Esophagus muscularis mucosa (tissue), 4 donors: ENCODE measurements at regions not wholly inside any gene's neighbourhood (a gene's known extent, or its start where the extent isn't known, plus 50 kb on each side); places are given as distances from the start of the nearest gene placed in this dataset.
"Not testable (repeated sequence)": the region's sequence is repeated elsewhere in the genome, so short reads cannot be mapped to it uniquely, and the experiment has no call there.

Source experiments
- DNase-seq: peaks from one replicate; pipeline ENCODE4 v3.0.0-alpha.2; 2017; ENCODE audit errors: extremely low spot score
- H3K27ac ChIP-seq, 4 donors: fragments of 200-600 bp; sonication (generic); replicated peaks in 1 of 4; 1 replicate in 3 of 4; 2 replicates in 1 of 4; pipeline ENCODE4 v1.5.1; 2016 to 2019; ENCODE audit warnings: mild to moderate bottlenecking in 1 of 4
- H3K27me3 ChIP-seq, 4 donors: fragments of 200-600 bp; sonication (generic); one replicate each; pipeline versions ENCODE4 v1.5.1 to v1.6.0; 2016 to 2019
- H3K36me3 ChIP-seq, 4 donors: fragments of 200-600 bp; sonication (generic); one replicate each; pipeline ENCODE4 v1.5.1; 2016 to 2019
- H3K4me1 ChIP-seq, 4 donors: fragments of 200-600 bp; sonication (generic); one replicate each; pipeline ENCODE4 v1.5.1; 2016 to 2019
- H3K4me3 ChIP-seq, 4 donors: fragments of 200-600 bp; sonication (generic); 1 replicate in 2 of 4; 2 replicates in 2 of 4; pipeline ENCODE4 v1.5.1; 2016 to 2019; ENCODE audit warnings: mild to moderate bottlenecking in 4 of 4, moderate library complexity in 1 of 4
- H3K9me3 ChIP-seq, 4 donors: fragments of 200-600 bp; sonication (generic); 1 replicate in 3 of 4; 2 replicates in 1 of 4; pipeline ENCODE4 v1.5.1; 2016 to 2019
- EP300 ChIP-seq: sonication (generic); formaldehyde crosslinking; IDR thresholded peaks from one replicate; pipeline ENCODE4 v1.6.1; 2017; ENCODE audit warnings: antibody characterized with exemption
- POLR2A ChIP-seq: fragments of 450-650 bp; IDR thresholded peaks from one replicate; pipeline ENCODE4 v1.6.1; 2017; ENCODE audit warnings: antibody characterized with exemption, moderate library complexity, mild to moderate bottlenecking, low read depth
- POLR2AphosphoS5 ChIP-seq, 2 donors: sonication (generic); formaldehyde crosslinking; IDR thresholded peaks; one replicate each; pipeline ENCODE4 v1.6.1; 2017; ENCODE audit warnings: antibody characterized with exemption in 2 of 2
- WGBS: methylation state at CpG from one replicate; pipeline ENCODE4 v1.1.5; 2018; 5-methylcytosine and 5-hydroxymethylcytosine counted together
- intact Hi-C: fragments of 100-400 bp; cut with DNase I; formaldehyde crosslinking; loops from one replicate; pipeline ENCODE4 v1.15.1; 2023
- TF ChIP-seq, protein P1 (sequence below), 3 experiments: fragments of 200-600 bp in 2 of 3; fragments of 450-650 bp in 1 of 3; sonication (generic) in 2 of 3; IDR thresholded peaks; one replicate each; pipeline ENCODE4 v1.5.1; 2017 to 2019; ENCODE audit warnings: antibody characterized with exemption in 3 of 3, mild to moderate bottlenecking in 2 of 3, moderate library complexity in 1 of 3

DNA sequence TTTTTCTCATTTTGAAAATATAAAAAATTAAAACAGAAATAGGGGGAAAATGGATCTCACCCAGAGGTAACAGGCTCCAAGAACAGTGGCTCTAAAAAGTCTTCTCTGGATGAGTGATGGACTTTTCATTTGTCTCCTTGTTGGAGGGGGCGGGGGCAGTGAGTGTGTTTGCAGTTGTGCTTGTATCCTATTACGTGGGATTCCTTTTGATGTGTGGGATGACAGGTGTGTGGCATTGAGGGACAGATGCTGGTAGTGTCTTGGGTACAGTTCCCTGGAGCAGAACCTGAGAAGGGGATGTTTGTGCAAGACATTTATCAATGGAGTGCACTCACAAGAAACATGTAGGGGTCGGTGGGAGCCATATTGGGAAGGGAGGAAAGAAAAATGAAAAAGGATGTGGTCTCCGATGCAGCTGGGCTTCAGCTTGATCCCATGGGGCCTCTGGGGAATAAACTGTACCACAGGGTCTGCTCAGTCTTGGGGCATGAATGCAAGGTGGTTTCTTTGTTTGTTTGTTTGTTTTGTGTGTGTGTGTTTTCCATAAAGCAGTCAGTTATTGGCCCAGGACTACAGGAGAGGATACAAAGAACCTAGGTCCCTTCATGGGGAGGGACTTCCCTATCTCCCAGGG, 120.0 kb upstream of the SLC35G4 start:
- 85% methylated on average over 4 of the region's 4 CpGs for WGBS
- H3K9me3 ChIP-seq = no peaks in the 10 kb centered on the region
- intact Hi-C loops = no loop called here
- H3K4me1 ChIP-seq = no peaks in the 10 kb centered on the region
- TF ChIP-seq, protein P1, sequence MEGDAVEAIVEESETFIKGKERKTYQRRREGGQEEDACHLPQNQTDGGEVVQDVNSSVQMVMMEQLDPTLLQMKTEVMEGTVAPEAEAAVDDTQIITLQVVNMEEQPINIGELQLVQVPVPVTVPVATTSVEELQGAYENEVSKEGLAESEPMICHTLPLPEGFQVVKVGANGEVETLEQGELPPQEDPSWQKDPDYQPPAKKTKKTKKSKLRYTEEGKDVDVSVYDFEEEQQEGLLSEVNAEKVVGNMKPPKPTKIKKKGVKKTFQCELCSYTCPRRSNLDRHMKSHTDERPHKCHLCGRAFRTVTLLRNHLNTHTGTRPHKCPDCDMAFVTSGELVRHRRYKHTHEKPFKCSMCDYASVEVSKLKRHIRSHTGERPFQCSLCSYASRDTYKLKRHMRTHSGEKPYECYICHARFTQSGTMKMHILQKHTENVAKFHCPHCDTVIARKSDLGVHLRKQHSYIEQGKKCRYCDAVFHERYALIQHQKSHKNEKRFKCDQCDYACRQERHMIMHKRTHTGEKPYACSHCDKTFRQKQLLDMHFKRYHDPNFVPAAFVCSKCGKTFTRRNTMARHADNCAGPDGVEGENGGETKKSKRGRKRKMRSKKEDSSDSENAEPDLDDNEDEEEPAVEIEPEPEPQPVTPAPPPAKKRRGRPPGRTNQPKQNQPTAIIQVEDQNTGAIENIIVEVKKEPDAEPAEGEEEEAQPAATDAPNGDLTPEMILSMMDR (IDR thresholded peaks at IDR 0.05) = no peak
- TF ChIP-seq POLR2AphosphoS5 (IDR thresholded peaks at IDR 0.05) (no peak), POLR2A (no peak), EP300 (no peak)
- no peaks in the 10 kb centered on the region for H3K27me3 ChIP-seq
- no peaks in the 10 kb centered on the region for H3K36me3 ChIP-seq
- no peak overlapping the region for H3K27ac ChIP-seq
- H3K4me3 ChIP-seq = no peak overlapping the region
- DNase-seq = no peak

DNA sequence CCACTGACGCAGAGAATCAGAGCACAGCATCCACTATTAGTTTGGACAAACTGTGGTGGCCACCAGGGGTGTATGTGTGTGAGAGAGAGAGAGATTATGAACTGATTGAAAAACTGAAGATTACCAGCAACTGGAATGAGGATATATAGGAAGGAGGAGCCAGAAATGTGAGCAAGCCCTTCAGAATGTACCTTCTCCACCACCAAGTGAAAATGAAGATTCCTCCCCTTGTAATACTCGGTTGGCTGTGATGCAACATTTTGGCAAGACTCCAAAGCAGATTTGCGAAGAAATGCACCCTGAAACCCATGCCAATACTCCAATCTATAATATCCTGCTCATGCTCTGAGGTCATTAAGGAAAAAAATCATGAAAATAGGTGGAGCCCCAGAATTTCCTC, 121.2 kb upstream of the SLC35G4 start:
- Histone ChIP-seq H3K4me1 (no peaks in the 10 kb centered on the region), H3K9me3 (no peaks in the 10 kb centered on the region), H3K27ac (no peak overlapping the region), H3K27me3 (no peaks in the 10 kb centered on the region), H3K36me3 (no peaks in the 10 kb centered on the region), H3K4me3 (no peak overlapping the region)
- intact Hi-C loops = no loop called here
- WGBS = 62% methylated on average over 3 of the region's 3 CpGs
- TF ChIP-seq POLR2A = no peak
- TF ChIP-seq, protein P1 (IDR thresholded peaks at IDR 0.05) = no peak
- no peak for DNase-seq

DNA sequence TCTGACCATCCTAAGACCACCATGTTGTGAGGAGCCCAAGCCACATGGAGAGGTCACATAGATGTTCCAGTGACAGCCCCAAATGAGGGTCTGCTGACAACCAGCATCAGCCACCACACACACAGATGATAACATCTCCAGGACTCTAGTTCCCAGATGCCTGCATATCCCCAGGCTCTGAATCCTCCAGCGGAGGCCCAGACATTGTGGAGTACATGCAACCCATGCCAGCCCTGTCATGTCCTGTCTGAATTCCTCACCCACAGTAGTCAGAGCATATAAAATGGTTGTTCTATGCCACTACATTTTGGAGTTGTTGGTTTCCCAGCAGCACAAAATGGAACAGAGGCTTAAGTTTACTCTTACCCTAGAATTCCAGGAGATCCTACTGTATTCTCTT, 122.0 kb upstream of the SLC35G4 start:
- H3K9me3 ChIP-seq = no peaks in the 10 kb centered on the region
- no peak for DNase-seq
- TF ChIP-seq POLR2A (no peak), POLR2AphosphoS5 (IDR thresholded peaks at IDR 0.05) (no peak), EP300 (no peak)
- TF ChIP-seq, protein P1 (IDR thresholded peaks at IDR 0.05) = no peak

DNA sequence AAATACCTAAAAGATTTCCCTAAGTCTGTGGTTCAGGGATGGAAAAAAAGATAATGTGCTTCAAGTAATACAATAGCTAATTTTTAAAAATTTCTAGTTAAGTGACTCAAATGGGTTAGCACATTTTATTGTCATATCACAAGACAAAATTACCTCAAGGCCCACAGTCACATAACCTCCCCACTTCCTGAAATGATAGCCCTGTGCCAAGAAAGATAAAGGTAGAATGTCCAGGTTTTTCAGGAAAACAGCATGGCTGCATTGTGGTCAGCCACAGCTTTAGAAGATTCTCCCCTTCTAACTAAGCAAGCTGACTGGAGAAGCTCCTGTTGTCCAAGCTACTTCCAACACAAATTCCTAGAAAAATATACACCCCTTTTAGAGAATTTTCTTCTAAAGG, 127.1 kb upstream of the SLC35G4 start:
- H3K27me3 ChIP-seq = peaks cover 0 to 11% (median 0%) of the 10 kb centered on the region in 4 donors
- no peak for DNase-seq
- TF ChIP-seq, protein P1 (IDR thresholded peaks at IDR 0.05) = no peak
- TF ChIP-seq POLR2AphosphoS5 (IDR thresholded peaks at IDR 0.05) = no peak
- TF ChIP-seq EP300 = no peak
- no peak overlapping the region for H3K4me3 ChIP-seq
- H3K27ac ChIP-seq = no peak overlapping the region
- no peaks in the 10 kb centered on the region for H3K9me3 ChIP-seq
- H3K4me1 ChIP-seq = no peaks in the 10 kb centered on the region
- H3K36me3 ChIP-seq = no peaks in the 10 kb centered on the region
- intact Hi-C loops = no loop called here

More for the DNA sequence above, 122.0 kb upstream of the SLC35G4 start:
- Histone ChIP-seq H3K27me3 (no peaks in the 10 kb centered on the region), H3K27ac (no peak overlapping the region), H3K4me3 (no peak overlapping the region), H3K36me3 (no peaks in the 10 kb centered on the region), H3K4me1 (no peaks in the 10 kb centered on the region)
- intact Hi-C loops = no loop called here
- 89% methylated on average over 1 of the region's 1 CpG for WGBS

DNA sequence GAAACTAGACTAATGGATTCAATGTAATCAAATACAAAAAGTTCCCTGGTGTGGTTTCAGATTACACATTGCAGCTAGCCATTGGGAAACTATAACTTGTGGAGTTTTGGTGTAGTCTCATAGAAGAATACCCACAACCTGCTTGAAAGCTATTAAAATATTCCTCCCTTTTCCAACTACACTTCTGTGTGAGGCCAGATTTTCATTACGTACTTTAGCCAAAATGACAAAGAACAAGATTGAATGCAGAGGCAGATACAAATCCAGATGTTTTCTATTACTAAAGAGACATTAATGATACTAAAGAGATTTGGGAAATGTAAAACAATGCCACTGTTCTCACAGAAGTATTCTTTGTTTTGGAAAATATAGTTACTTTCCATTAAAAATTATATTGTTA, 128.7 kb upstream of the SLC35G4 start:
- H3K4me1 ChIP-seq = no peaks in the 10 kb centered on the region
- DNase-seq = no peak
- TF ChIP-seq EP300 (no peak), POLR2AphosphoS5 (IDR thresholded peaks at IDR 0.05) (no peak), POLR2A (no peak)
- TF ChIP-seq, protein P1 (IDR thresholded peaks at IDR 0.05) = no peak
- H3K36me3 ChIP-seq = no peaks in the 10 kb centered on the region
- peaks cover 0 to 11% (median 0%) of the 10 kb centered on the region in 4 donors for H3K27me3 ChIP-seq
- H3K4me3 ChIP-seq = no peak overlapping the region
- 57% methylated on average over 1 of the region's 1 CpG for WGBS
- no peak overlapping the region for H3K27ac ChIP-seq
- intact Hi-C loops = no loop called here
- H3K9me3 ChIP-seq = no peaks in the 10 kb centered on the region

DNA sequence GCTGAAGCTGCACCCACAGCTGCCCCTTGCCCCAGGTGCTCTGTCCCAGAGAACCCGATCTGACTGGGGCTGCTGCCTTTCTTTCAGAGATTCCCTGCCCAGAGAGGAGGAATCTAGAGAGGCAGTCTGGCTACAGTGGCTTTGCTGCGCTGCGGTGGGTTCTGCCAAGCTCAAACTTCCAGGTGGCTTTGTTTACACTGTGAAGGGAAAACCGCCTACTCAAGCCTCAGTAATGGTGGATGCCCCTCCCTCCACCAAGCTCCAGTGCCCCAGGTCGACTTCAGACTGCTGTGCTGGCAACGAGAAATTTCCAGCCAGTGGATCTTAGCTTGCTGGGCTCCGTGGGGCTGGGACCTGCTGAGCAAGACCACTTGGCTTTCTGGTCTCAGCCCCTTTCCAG, 130.4 kb upstream of the SLC35G4 start:
- intact Hi-C loops, DNase-seq: not testable (repeated sequence)

More for the DNA sequence above, 130.4 kb upstream of the SLC35G4 start:
- H3K36me3 ChIP-seq, H3K9me3 ChIP-seq, H3K4me3 ChIP-seq, H3K27ac ChIP-seq, H3K4me1 ChIP-seq: not testable (repeated sequence)
- 50% methylated on average over 6 of the region's 7 CpGs for WGBS
- peaks cover 0 to 11% (median 0%) of the 10 kb centered on the region in 4 donors for H3K27me3 ChIP-seq
